ENCODE measurements at regions not wholly inside any gene's neighbourhood (a gene's known extent, or its start where the extent isn't known, plus 50 kb on each side); places are given as distances from the start of the nearest gene placed in this dataset.

GRCh38 chr5:74248576-74248975 lies 392.0 kb downstream of the ENC1 start (continued):
- no peak for TF ChIP-seq ATF2 (IDR thresholded peaks at IDR 0.05; ENCODE audit: low read length)

- Histone ChIP-seq H3K4me2 (ENCODE audit: control insufficient read depth, insufficient read depth) (no peak overlapping the region), H3K36me3 (ENCODE audit: control insufficient read depth in 2 of 2, insufficient read depth in 2 of 2, low read length in 1 of 2) (no peaks in the 10 kb centered on the region), H3K27ac (ENCODE audit: control insufficient read depth, insufficient read depth) (no peak overlapping the region), H3K27me3 (replicated peaks in 1 of 2; ENCODE audit: control insufficient read depth in 2 of 2, insufficient read depth in 2 of 2, low read length in 1 of 2) (no peaks in the 10 kb centered on the region), H2AFZ (ENCODE audit: control insufficient read depth, low read depth, low read length) (no peak overlapping the region), H3K79me2 (ENCODE audit: control insufficient read depth, insufficient read depth, low read length) (no peaks in the 10 kb centered on the region), H3K9ac (ENCODE audit: control insufficient read depth, insufficient read depth, low read length) (no peak overlapping the region), H3K4me3 (no peak overlapping the region), H3K4me1 (ENCODE audit: control insufficient read depth, insufficient read depth, low read length) (peaks cover 9% of the 10 kb centered on the region), H4K20me1 (ENCODE audit: control insufficient read depth, insufficient read depth) (no peaks in the 10 kb centered on the region), H3K9me3 (replicated peaks; ENCODE audit: control insufficient read depth, insufficient read depth, low read length) (no peaks in the 10 kb centered on the region)
- BruUV-seq (replicated peaks) = no TSS peak
- FAIRE-seq (no peak), ATAC-seq (no peak), DNase-seq (ENCODE audit: low read depth, low spot score) (no peak)
- CTCF ChIA-PET = no interaction called here
- intact Hi-C loops (cut with micrococcal nuclease; ENCODE audit: unreplicated experiment) (no loop called here), in situ Hi-C loops (cut with MboI) (no loop called here)
- SMC1A ChIA-PET (ENCODE audit: uncharacterized antibody, unreplicated experiment) = no interaction called here
- RAD21 ChIA-PET (ENCODE audit: unreplicated experiment) = no interaction called here
- 33% methylated on average over 3 of the region's 3 CpGs for WGBS (ENCODE audit: insufficient coverage, insufficient replicate concordance, low lambda C conversion rate, missing lambda C conversion rate)
- POLR2A ChIA-PET = no interaction called here
- no peak for TF ChIP-seq DPF2 (IDR thresholded peaks at IDR 0.05)
- no peak for TF ChIP-seq NFYA (IDR thresholded peaks at IDR 0.05; ENCODE audit: borderline replicate concordance, low read depth, low read length)
- no peak for TF ChIP-seq ZNF207 (IDR thresholded peaks at IDR 0.05; ENCODE audit: borderline replicate concordance)
- TF ChIP-seq, protein P1, sequence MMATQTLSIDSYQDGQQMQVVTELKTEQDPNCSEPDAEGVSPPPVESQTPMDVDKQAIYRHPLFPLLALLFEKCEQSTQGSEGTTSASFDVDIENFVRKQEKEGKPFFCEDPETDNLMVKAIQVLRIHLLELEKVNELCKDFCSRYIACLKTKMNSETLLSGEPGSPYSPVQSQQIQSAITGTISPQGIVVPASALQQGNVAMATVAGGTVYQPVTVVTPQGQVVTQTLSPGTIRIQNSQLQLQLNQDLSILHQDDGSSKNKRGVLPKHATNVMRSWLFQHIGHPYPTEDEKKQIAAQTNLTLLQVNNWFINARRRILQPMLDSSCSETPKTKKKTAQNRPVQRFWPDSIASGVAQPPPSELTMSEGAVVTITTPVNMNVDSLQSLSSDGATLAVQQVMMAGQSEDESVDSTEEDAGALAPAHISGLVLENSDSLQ (IDR thresholded peaks at IDR 0.05) = no peak
- no peak for TF ChIP-seq STAT1 (conservative IDR thresholded peaks at IDR 0.05)
- TF ChIP-seq PBX3 (IDR thresholded peaks at IDR 0.05; ENCODE audit: insufficient replicate concordance, low read depth, low read length) = no peak
- TF ChIP-seq LARP7 (IDR thresholded peaks at IDR 0.05) = no peak
- TF ChIP-seq ZNF24 (IDR thresholded peaks at IDR 0.05) = no peak
- no peak for TF ChIP-seq IKZF1 (conservative IDR thresholded peaks at IDR 0.05)
- TF ChIP-seq, protein P2, sequence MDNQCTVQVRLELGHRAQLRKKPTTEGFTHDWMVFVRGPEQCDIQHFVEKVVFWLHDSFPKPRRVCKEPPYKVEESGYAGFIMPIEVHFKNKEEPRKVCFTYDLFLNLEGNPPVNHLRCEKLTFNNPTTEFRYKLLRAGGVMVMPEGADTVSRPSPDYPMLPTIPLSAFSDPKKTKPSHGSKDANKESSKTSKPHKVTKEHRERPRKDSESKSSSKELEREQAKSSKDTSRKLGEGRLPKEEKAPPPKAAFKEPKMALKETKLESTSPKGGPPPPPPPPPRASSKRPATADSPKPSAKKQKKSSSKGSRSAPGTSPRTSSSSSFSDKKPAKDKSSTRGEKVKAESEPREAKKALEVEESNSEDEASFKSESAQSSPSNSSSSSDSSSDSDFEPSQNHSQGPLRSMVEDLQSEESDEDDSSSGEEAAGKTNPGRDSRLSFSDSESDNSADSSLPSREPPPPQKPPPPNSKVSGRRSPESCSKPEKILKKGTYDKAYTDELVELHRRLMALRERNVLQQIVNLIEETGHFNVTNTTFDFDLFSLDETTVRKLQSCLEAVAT (IDR thresholded peaks at IDR 0.05) = no peak
- TF ChIP-seq CEBPZ (IDR thresholded peaks at IDR 0.05; ENCODE audit: low read depth, low read length) = no peak
- TF ChIP-seq RCOR1 (conservative IDR thresholded peaks at IDR 0.05; ENCODE audit: low read depth, low read length) = no peak
These were observed 396.1 kb downstream of the ENC1 start for GRCh38 chr5:74244406-74244805.
